H1 (cell line): ENCODE measurements at regions not wholly inside any gene's neighbourhood (a gene's known extent, or its start where the extent isn't known, plus 50 kb on each side); places are given as distances from the start of the nearest gene placed in this dataset.

Source experiments
- KDM4A ChIP-seq: IDR thresholded peaks from one replicate; pipeline ENCODE4 v1.7.1; 2012; ENCODE audit warnings: low read depth, mild to moderate bottlenecking, moderate library complexity, low read length, inconsistent platforms; ENCODE audit not compliant: severe bottlenecking
- SP4 ChIP-seq: IDR thresholded peaks from 2 replicates; pipeline ENCODE4 v1.6.1; 2012; ENCODE audit warnings: low read length, inconsistent platforms
- TF ChIP-seq, protein P1 (sequence below): IDR thresholded peaks from 2 replicates; pipeline ENCODE4 v1.6.1; 2012; ENCODE audit warnings: low read length, inconsistent platforms
- TF ChIP-seq, protein P2 (sequence below), 3 experiments: IDR thresholded peaks; 1 replicate in 2 of 3; 2 replicates in 1 of 3; pipeline versions ENCODE4 v1.5.1 to v1.6.1; 2011; ENCODE audit warnings: low read length in 3 of 3, mild to moderate bottlenecking in 3 of 3, inconsistent platforms in 2 of 3, low read depth in 1 of 3, moderate library complexity in 1 of 3; ENCODE audit not compliant: insufficient read depth in 1 of 3; ENCODE audit errors: control extremely low read depth in 1 of 3

DNA sequence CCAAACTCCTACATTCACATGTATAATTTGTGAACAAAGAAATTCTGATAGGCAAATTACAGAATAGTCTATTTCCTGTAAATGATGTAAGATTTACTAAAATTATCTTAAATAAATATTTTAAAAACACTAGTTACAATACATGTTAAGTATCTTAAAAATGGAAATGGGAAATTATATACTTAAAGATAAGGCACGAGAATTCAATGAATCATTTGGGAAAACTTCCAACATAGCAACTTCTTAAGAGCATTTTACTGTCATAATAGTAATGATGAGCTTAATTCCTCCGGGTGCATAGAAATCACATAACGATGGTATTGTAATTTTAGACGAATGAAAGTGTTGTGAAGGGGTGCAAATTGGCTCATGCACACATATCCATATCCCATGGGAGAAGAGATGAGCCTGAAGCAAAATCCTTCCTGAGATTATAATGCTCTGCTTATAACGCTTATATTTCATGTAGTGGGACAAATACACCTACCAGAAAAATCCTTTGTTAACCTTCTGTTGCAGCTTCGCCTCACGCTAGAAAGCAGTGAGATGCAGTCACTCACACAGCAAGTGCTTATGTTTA lies 873.5 kb downstream of the PDHA2 start (continued):
- TF ChIP-seq, protein P1, sequence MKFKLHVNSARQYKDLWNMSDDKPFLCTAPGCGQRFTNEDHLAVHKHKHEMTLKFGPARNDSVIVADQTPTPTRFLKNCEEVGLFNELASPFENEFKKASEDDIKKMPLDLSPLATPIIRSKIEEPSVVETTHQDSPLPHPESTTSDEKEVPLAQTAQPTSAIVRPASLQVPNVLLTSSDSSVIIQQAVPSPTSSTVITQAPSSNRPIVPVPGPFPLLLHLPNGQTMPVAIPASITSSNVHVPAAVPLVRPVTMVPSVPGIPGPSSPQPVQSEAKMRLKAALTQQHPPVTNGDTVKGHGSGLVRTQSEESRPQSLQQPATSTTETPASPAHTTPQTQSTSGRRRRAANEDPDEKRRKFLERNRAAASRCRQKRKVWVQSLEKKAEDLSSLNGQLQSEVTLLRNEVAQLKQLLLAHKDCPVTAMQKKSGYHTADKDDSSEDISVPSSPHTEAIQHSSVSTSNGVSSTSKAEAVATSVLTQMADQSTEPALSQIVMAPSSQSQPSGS: no peak
- TF ChIP-seq SP4: no peak
- TF ChIP-seq, protein P2, sequence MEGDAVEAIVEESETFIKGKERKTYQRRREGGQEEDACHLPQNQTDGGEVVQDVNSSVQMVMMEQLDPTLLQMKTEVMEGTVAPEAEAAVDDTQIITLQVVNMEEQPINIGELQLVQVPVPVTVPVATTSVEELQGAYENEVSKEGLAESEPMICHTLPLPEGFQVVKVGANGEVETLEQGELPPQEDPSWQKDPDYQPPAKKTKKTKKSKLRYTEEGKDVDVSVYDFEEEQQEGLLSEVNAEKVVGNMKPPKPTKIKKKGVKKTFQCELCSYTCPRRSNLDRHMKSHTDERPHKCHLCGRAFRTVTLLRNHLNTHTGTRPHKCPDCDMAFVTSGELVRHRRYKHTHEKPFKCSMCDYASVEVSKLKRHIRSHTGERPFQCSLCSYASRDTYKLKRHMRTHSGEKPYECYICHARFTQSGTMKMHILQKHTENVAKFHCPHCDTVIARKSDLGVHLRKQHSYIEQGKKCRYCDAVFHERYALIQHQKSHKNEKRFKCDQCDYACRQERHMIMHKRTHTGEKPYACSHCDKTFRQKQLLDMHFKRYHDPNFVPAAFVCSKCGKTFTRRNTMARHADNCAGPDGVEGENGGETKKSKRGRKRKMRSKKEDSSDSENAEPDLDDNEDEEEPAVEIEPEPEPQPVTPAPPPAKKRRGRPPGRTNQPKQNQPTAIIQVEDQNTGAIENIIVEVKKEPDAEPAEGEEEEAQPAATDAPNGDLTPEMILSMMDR (IDR thresholded peaks at IDR 0.05; ENCODE audit: control extremely low read depth in 1 of 3, insufficient read depth in 1 of 3, low read depth in 1 of 3, low read length in 3 of 3): no peak
- no peak for TF ChIP-seq KDM4A
